SK-N-SH treated with all-trans-retinoic acid at 6 μM for 48 hours (cell line): ENCODE measurements at regions not wholly inside any gene's neighbourhood (a gene's known extent, or its start where the extent isn't known, plus 50 kb on each side); places are given as distances from the start of the nearest gene placed in this dataset.

Experiments
- ATAC-seq: fragments of 200-7000 bp; cut with Tn5 transposase; 3 replicates; pipeline ENCODE4 v1.9.1; 2020; ENCODE audit warnings: mild to moderate bottlenecking, moderate library complexity
- CREB5 ChIP-seq: fragments of 250-450 bp; sonication (Bioruptor Pico); IDR thresholded peaks from 2 replicates; pipeline ENCODE4 v1.5.1; 2020; ENCODE audit warnings: low read depth, mild to moderate bottlenecking, moderate library complexity
- CSDC2 ChIP-seq: fragments of 250-450 bp; sonication (Bioruptor Pico); IDR thresholded peaks from 2 replicates; pipeline ENCODE4 v1.5.0; 2020; ENCODE audit warnings: mild to moderate bottlenecking, moderate library complexity
- CSRNP3 ChIP-seq: fragments of 250-450 bp; sonication (Bioruptor Pico); IDR thresholded peaks from 2 replicates; pipeline ENCODE4 v1.5.1; 2021; ENCODE audit warnings: mild to moderate bottlenecking, moderate library complexity
- ESRRG ChIP-seq: fragments of 250-450 bp; sonication (Bioruptor Pico); IDR thresholded peaks from 2 replicates; pipeline ENCODE4 v1.6.1; 2021; ENCODE audit warnings: mild to moderate bottlenecking
- GLIS3 ChIP-seq: fragments of 250-450 bp; sonication (Bioruptor Pico); IDR thresholded peaks from 2 replicates; pipeline ENCODE4 v1.5.0; 2020; ENCODE audit warnings: mild to moderate bottlenecking, moderate library complexity
- ISL1 ChIP-seq: fragments of 250-450 bp; sonication (Bioruptor Pico); IDR thresholded peaks from 2 replicates; pipeline ENCODE4 v2.1.2; 2022; ENCODE audit warnings: mild to moderate bottlenecking, moderate library complexity
- OSR1 ChIP-seq: fragments of 250-450 bp; sonication (Bioruptor Pico); IDR thresholded peaks from 2 replicates; pipeline ENCODE4 v1.8.0; 2022; ENCODE audit warnings: moderate library complexity, mild to moderate bottlenecking, inconsistent platforms
- PATZ1 ChIP-seq: fragments of 250-450 bp; sonication (Bioruptor Pico); IDR thresholded peaks from 2 replicates; pipeline ENCODE4 v1.8.0; 2020; ENCODE audit warnings: mild to moderate bottlenecking, moderate library complexity, borderline replicate concordance
- POU6F1 ChIP-seq: fragments of 250-450 bp; sonication (Bioruptor Pico); IDR thresholded peaks from 2 replicates; pipeline ENCODE4 v1.8.0; 2021; ENCODE audit warnings: low read depth, mild to moderate bottlenecking, moderate library complexity, borderline replicate concordance
- PPARA ChIP-seq: fragments of 250-450 bp; sonication (Bioruptor Pico); IDR thresholded peaks from 2 replicates; pipeline ENCODE4 v1.5.0; 2020; ENCODE audit warnings: mild to moderate bottlenecking, borderline replicate concordance
- RARB ChIP-seq: fragments of 250-450 bp; sonication (Bioruptor Pico); IDR thresholded peaks from 2 replicates; pipeline ENCODE4 v1.8.0; 2021; ENCODE audit warnings: mild to moderate bottlenecking, moderate library complexity
- SNAI2 ChIP-seq: fragments of 250-450 bp; sonication (Bioruptor Pico); IDR thresholded peaks from 2 replicates; pipeline ENCODE4 v1.5.0; 2020; ENCODE audit warnings: mild to moderate bottlenecking, moderate library complexity
- TCF4 ChIP-seq: fragments of 250-450 bp; sonication (Bioruptor Pico); IDR thresholded peaks from 2 replicates; pipeline ENCODE4 v1.8.0; 2021; ENCODE audit warnings: mild to moderate bottlenecking, moderate library complexity, borderline replicate concordance
- TOX ChIP-seq: fragments of 250-450 bp; sonication (Bioruptor Pico); IDR thresholded peaks from 2 replicates; pipeline ENCODE4 v1.8.0; 2021; ENCODE audit warnings: mild to moderate bottlenecking, moderate library complexity, borderline replicate concordance
- TSHZ2 ChIP-seq: fragments of 250-450 bp; sonication (Bioruptor Pico); IDR thresholded peaks from 2 replicates; pipeline ENCODE4 v1.5.0; 2020; ENCODE audit warnings: mild to moderate bottlenecking, moderate library complexity
- ZC3H10 ChIP-seq: fragments of 250-450 bp; sonication (Bioruptor Pico); IDR thresholded peaks from 2 replicates; pipeline ENCODE4 v1.5.1; 2021; ENCODE audit warnings: mild to moderate bottlenecking, moderate library complexity
- ZFP3 ChIP-seq: fragments of 250-450 bp; sonication (Bioruptor Pico); IDR thresholded peaks from 2 replicates; pipeline ENCODE4 v1.5.0; 2020; ENCODE audit warnings: mild to moderate bottlenecking, moderate library complexity
- ZFP30 ChIP-seq: fragments of 450-650 bp; formaldehyde crosslinking; IDR thresholded peaks from 2 replicates; pipeline ENCODE4 v1.5.0; 2022; ENCODE audit warnings: mild to moderate bottlenecking, moderate library complexity
- ZNF565 ChIP-seq: fragments of 450-650 bp; formaldehyde crosslinking; conservative IDR thresholded peaks from 2 replicates; pipeline ENCODE4 v1.5.0; 2020; ENCODE audit warnings: low read depth, mild to moderate bottlenecking, moderate library complexity
- ZNF70 ChIP-seq: fragments of 450-650 bp; formaldehyde crosslinking; IDR thresholded peaks from 2 replicates; pipeline ENCODE4 v1.5.0; 2020; ENCODE audit warnings: mild to moderate bottlenecking, moderate library complexity
- ZNF8 ChIP-seq: fragments of 450-650 bp; formaldehyde crosslinking; IDR thresholded peaks from 2 replicates; pipeline ENCODE4 v1.5.0; 2020; ENCODE audit warnings: mild to moderate bottlenecking, moderate library complexity

- ATAC-seq = no peak
- TF ChIP-seq RARB (CRISPR knock-in tag) (no peak), TCF4 (CRISPR knock-in tag) (no peak), PPARA (no peak), CREB5 (CRISPR knock-in tag) (no peak), ISL1 (CRISPR knock-in tag) (no peak), PATZ1 (CRISPR knock-in tag) (no peak), POU6F1 (no peak), OSR1 (CRISPR knock-in tag) (no peak), ZFP30 (CRISPR knock-in tag) (no peak), ZC3H10 (CRISPR knock-in tag) (no peak), CSDC2 (no peak), TOX (CRISPR knock-in tag) (no peak), ZFP3 (CRISPR knock-in tag) (no peak), SNAI2 (no peak), ZNF565 (CRISPR knock-in tag) (no peak), GLIS3 (CRISPR knock-in tag) (no peak), ESRRG (CRISPR knock-in tag) (no peak), ZNF8 (no peak)
- TF ChIP-seq, all 23 proteins: peak for 0
These were observed 120.8 kb upstream of the PDE4D start for GRCh38 chr5:60014331-60014730.

GRCh38 chr5:60010853-60011252, 117.3 kb upstream of the PDE4D start:
- no peak for ATAC-seq

GRCh38 chr5:60010328-60010727, 116.8 kb upstream of the PDE4D start:
- peak; percentile 53; the same call in 1 of the 3 replicates for ATAC-seq
- TF ChIP-seq ZC3H10 (CRISPR knock-in tag) (no peak), SNAI2 (no peak), TSHZ2 (no peak), PPARA (no peak), TCF4 (CRISPR knock-in tag) (no peak), TOX (CRISPR knock-in tag) (no peak), CREB5 (CRISPR knock-in tag) (no peak), ZNF70 (CRISPR knock-in tag) (no peak), ZFP3 (CRISPR knock-in tag) (no peak), CSDC2 (no peak), CSRNP3 (CRISPR knock-in tag) (no peak), ZNF8 (no peak)

More at GRCh38 chr5:60010853-60011252, 117.3 kb upstream of the PDE4D start:
- TF ChIP-seq ZNF8 = no peak
- no peak for TF ChIP-seq TSHZ2
- no peak for TF ChIP-seq ZC3H10 (CRISPR knock-in tag)
- TF ChIP-seq ESRRG (CRISPR knock-in tag) = no peak
- no peak for TF ChIP-seq PPARA
